K562 (cell line): ENCODE measurements at regions not wholly inside any gene's neighbourhood (a gene's known extent, or its start where the extent isn't known, plus 50 kb on each side); places are given as distances from the start of the nearest gene placed in this dataset.

Source experiments
- CREB1 ChIP-seq, 2 experiments: sonication (generic) in 1 of 2; formaldehyde crosslinking in 1 of 2; IDR thresholded peaks; 2 replicates each; pipeline versions ENCODE4 v1.6.1 to v1.8.0; 2012 to 2022; ENCODE audit warnings: inconsistent platforms in 1 of 2, mild to moderate bottlenecking in 1 of 2, missing genetic modification reagents in 1 of 2, moderate library complexity in 1 of 2
- CTCF ChIP-seq, 3 experiments: IDR thresholded peaks in 2 of 3; conservative IDR thresholded peaks in 1 of 3; 2 replicates each; pipeline ENCODE4 v1.5.1; 2011 to 2012; ENCODE audit warnings: low read length in 3 of 3, mild to moderate bottlenecking in 3 of 3, control low read depth in 2 of 3, improper control_type of control experiment in 1 of 3, inconsistent platforms in 1 of 3, low read depth in 1 of 3, mixed read lengths in 1 of 3, moderate library complexity in 1 of 3; ENCODE audit not compliant: insufficient read depth in 2 of 3
- ESRRB ChIP-seq: fragments of 250-450 bp; sonication (Bioruptor Pico); IDR thresholded peaks from 2 replicates; pipeline ENCODE4 v1.5.0; 2020; ENCODE audit warnings: mild to moderate bottlenecking, moderate library complexity, borderline replicate concordance
- HBP1 ChIP-seq: fragments of 450-650 bp; formaldehyde crosslinking; IDR thresholded peaks from 2 replicates; pipeline ENCODE4 v1.4.0; 2022; ENCODE audit warnings: missing genetic modification characterization
- MAFK ChIP-seq: IDR thresholded peaks from 2 replicates; pipeline ENCODE4 v1.6.1; 2011; ENCODE audit warnings: low read length, improper control_type of control experiment
- NELFE ChIP-seq: IDR thresholded peaks from 2 replicates; pipeline ENCODE4 v1.6.1; 2011; ENCODE audit warnings: mild to moderate bottlenecking; ENCODE audit not compliant: insufficient read depth, insufficient read length
- SMARCB1 ChIP-seq: IDR thresholded peaks from 2 replicates; pipeline ENCODE4 v1.6.1; 2011; ENCODE audit warnings: improper control_type of control experiment, low read depth; ENCODE audit not compliant: insufficient read length

GRCh38 chr10:3692387-3692999 is 92.5 kb downstream of the KLF6 start:
- TF ChIP-seq MAFK, result no peak
- TF ChIP-seq CTCF (IDR thresholded peaks at IDR 0.05 in 2 of 3, conservative IDR thresholded peaks at IDR 0.05 in 1 of 3; ENCODE audit: insufficient read depth in 2 of 3, low read depth in 1 of 3, low read length in 3 of 3), result no peak
- TF ChIP-seq ESRRB (CRISPR knock-in tag), result no peak
- TF ChIP-seq HBP1 (CRISPR knock-in tag), result no peak
- TF ChIP-seq CREB1 (IDR thresholded peaks at IDR 0.05), result no peak
- TF ChIP-seq CREB1 (CRISPR knock-in tag; IDR thresholded peaks at IDR 0.05), result no peak
- TF ChIP-seq NELFE, result no peak
- TF ChIP-seq SMARCB1, result no peak
